SK-N-SH treated with all-trans-retinoic acid at 6 μM for 48 hours (cell line): ENCODE measurements at regions not wholly inside any gene's neighbourhood (a gene's known extent, or its start where the extent isn't known, plus 50 kb on each side); places are given as distances from the start of the nearest gene placed in this dataset.

Source experiments
- ATAC-seq: fragments of 200-7000 bp; cut with Tn5 transposase; 3 replicates; pipeline ENCODE4 v1.9.1; 2020; ENCODE audit warnings: mild to moderate bottlenecking, moderate library complexity
- ARNTL ChIP-seq: fragments of 450-650 bp; formaldehyde crosslinking; IDR thresholded peaks from 2 replicates; pipeline ENCODE4 v1.5.0; 2020; ENCODE audit warnings: low read depth, mild to moderate bottlenecking, moderate library complexity, borderline replicate concordance
- BACH2 ChIP-seq: fragments of 250-450 bp; sonication (Bioruptor Pico); IDR thresholded peaks from 2 replicates; pipeline ENCODE4 v1.9.0; 2021; ENCODE audit warnings: mild to moderate bottlenecking, borderline replicate concordance
- CREB5 ChIP-seq: fragments of 250-450 bp; sonication (Bioruptor Pico); IDR thresholded peaks from 2 replicates; pipeline ENCODE4 v1.5.1; 2020; ENCODE audit warnings: low read depth, mild to moderate bottlenecking, moderate library complexity
- CSDC2 ChIP-seq: fragments of 250-450 bp; sonication (Bioruptor Pico); IDR thresholded peaks from 2 replicates; pipeline ENCODE4 v1.5.0; 2020; ENCODE audit warnings: mild to moderate bottlenecking, moderate library complexity
- CSRNP3 ChIP-seq: fragments of 250-450 bp; sonication (Bioruptor Pico); IDR thresholded peaks from 2 replicates; pipeline ENCODE4 v1.5.1; 2021; ENCODE audit warnings: mild to moderate bottlenecking, moderate library complexity
- ESRRG ChIP-seq: fragments of 250-450 bp; sonication (Bioruptor Pico); IDR thresholded peaks from 2 replicates; pipeline ENCODE4 v1.6.1; 2021; ENCODE audit warnings: mild to moderate bottlenecking
- GLIS3 ChIP-seq: fragments of 250-450 bp; sonication (Bioruptor Pico); IDR thresholded peaks from 2 replicates; pipeline ENCODE4 v1.5.0; 2020; ENCODE audit warnings: mild to moderate bottlenecking, moderate library complexity
- ISL1 ChIP-seq: fragments of 250-450 bp; sonication (Bioruptor Pico); IDR thresholded peaks from 2 replicates; pipeline ENCODE4 v2.1.2; 2022; ENCODE audit warnings: mild to moderate bottlenecking, moderate library complexity
- OSR1 ChIP-seq: fragments of 250-450 bp; sonication (Bioruptor Pico); IDR thresholded peaks from 2 replicates; pipeline ENCODE4 v1.8.0; 2022; ENCODE audit warnings: moderate library complexity, mild to moderate bottlenecking, inconsistent platforms
- POU6F1 ChIP-seq: fragments of 250-450 bp; sonication (Bioruptor Pico); IDR thresholded peaks from 2 replicates; pipeline ENCODE4 v1.8.0; 2021; ENCODE audit warnings: low read depth, mild to moderate bottlenecking, moderate library complexity, borderline replicate concordance
- PPARA ChIP-seq: fragments of 250-450 bp; sonication (Bioruptor Pico); IDR thresholded peaks from 2 replicates; pipeline ENCODE4 v1.5.0; 2020; ENCODE audit warnings: mild to moderate bottlenecking, borderline replicate concordance
- RARB ChIP-seq: fragments of 250-450 bp; sonication (Bioruptor Pico); IDR thresholded peaks from 2 replicates; pipeline ENCODE4 v1.8.0; 2021; ENCODE audit warnings: mild to moderate bottlenecking, moderate library complexity
- SNAI2 ChIP-seq: fragments of 250-450 bp; sonication (Bioruptor Pico); IDR thresholded peaks from 2 replicates; pipeline ENCODE4 v1.5.0; 2020; ENCODE audit warnings: mild to moderate bottlenecking, moderate library complexity
- TCF4 ChIP-seq: fragments of 250-450 bp; sonication (Bioruptor Pico); IDR thresholded peaks from 2 replicates; pipeline ENCODE4 v1.8.0; 2021; ENCODE audit warnings: mild to moderate bottlenecking, moderate library complexity, borderline replicate concordance
- TOX ChIP-seq: fragments of 250-450 bp; sonication (Bioruptor Pico); IDR thresholded peaks from 2 replicates; pipeline ENCODE4 v1.8.0; 2021; ENCODE audit warnings: mild to moderate bottlenecking, moderate library complexity, borderline replicate concordance
- ZC3H10 ChIP-seq: fragments of 250-450 bp; sonication (Bioruptor Pico); IDR thresholded peaks from 2 replicates; pipeline ENCODE4 v1.5.1; 2021; ENCODE audit warnings: mild to moderate bottlenecking, moderate library complexity
- ZFP3 ChIP-seq: fragments of 250-450 bp; sonication (Bioruptor Pico); IDR thresholded peaks from 2 replicates; pipeline ENCODE4 v1.5.0; 2020; ENCODE audit warnings: mild to moderate bottlenecking, moderate library complexity
- ZNF565 ChIP-seq: fragments of 450-650 bp; formaldehyde crosslinking; conservative IDR thresholded peaks from 2 replicates; pipeline ENCODE4 v1.5.0; 2020; ENCODE audit warnings: low read depth, mild to moderate bottlenecking, moderate library complexity
- ZNF70 ChIP-seq: fragments of 450-650 bp; formaldehyde crosslinking; IDR thresholded peaks from 2 replicates; pipeline ENCODE4 v1.5.0; 2020; ENCODE audit warnings: mild to moderate bottlenecking, moderate library complexity
- ZNF8 ChIP-seq: fragments of 450-650 bp; formaldehyde crosslinking; IDR thresholded peaks from 2 replicates; pipeline ENCODE4 v1.5.0; 2020; ENCODE audit warnings: mild to moderate bottlenecking, moderate library complexity

GRCh38 chr2:8352296-8352695, 329.6 kb upstream of the ID2 start:
- TF ChIP-seq RARB (CRISPR knock-in tag) (no peak), ISL1 (no peak), OSR1 (CRISPR knock-in tag) (no peak), TOX (CRISPR knock-in tag) (no peak), ARNTL (no peak), ZNF8 (CRISPR knock-in tag) (no peak), POU6F1 (no peak), ZNF565 (no peak), BACH2 (CRISPR knock-in tag) (no peak), GLIS3 (CRISPR knock-in tag) (no peak), ZFP3 (CRISPR knock-in tag) (no peak), CSDC2 (CRISPR knock-in tag) (no peak), ZC3H10 (no peak), CREB5 (CRISPR knock-in tag) (no peak), ZNF70 (CRISPR knock-in tag) (no peak), CSRNP3 (CRISPR knock-in tag) (no peak), TCF4 (CRISPR knock-in tag) (no peak)
- TF ChIP-seq, all 23 proteins: peak for 0

GRCh38 chr2:8352989-8353388, 328.9 kb upstream of the ID2 start:
- no peak for TF ChIP-seq SNAI2
- no peak for TF ChIP-seq ZFP3 (CRISPR knock-in tag)
- TF ChIP-seq TCF4 (CRISPR knock-in tag), result no peak
- TF ChIP-seq CSRNP3 (CRISPR knock-in tag), result no peak
- TF ChIP-seq ZNF8 (CRISPR knock-in tag), result no peak
- TF ChIP-seq RARB (CRISPR knock-in tag), result no peak
- no peak for ATAC-seq

More at GRCh38 chr2:8352296-8352695, 329.6 kb upstream of the ID2 start:
- ATAC-seq, result no peak

- TF ChIP-seq SNAI2 (no peak), ZC3H10 (no peak), RARB (CRISPR knock-in tag) (no peak), POU6F1 (no peak)
- no peak for ATAC-seq
Observed at GRCh38 chr2:8355102-8355859, 326.6 kb upstream of the ID2 start.

- ATAC-seq, result no peak
- TF ChIP-seq TCF4 (CRISPR knock-in tag) (no peak), PPARA (no peak), BACH2 (CRISPR knock-in tag) (no peak), RARB (CRISPR knock-in tag) (no peak), ESRRG (CRISPR knock-in tag) (no peak), GLIS3 (CRISPR knock-in tag) (no peak), ISL1 (no peak)
Observed at GRCh38 chr2:8357738-8358518, 323.9 kb upstream of the ID2 start.
